Adipocyte (in vitro differentiated cells): ENCODE measurements at regions not wholly inside any gene's neighbourhood (a gene's known extent, or its start where the extent isn't known, plus 50 kb on each side); places are given as distances from the start of the nearest gene placed in this dataset.

Source experiments
- DNase-seq: peaks from one replicate; pipeline ENCODE4 v3.0.0-alpha.2; 2015; ENCODE audit warnings: low read depth
- H3K27me3 ChIP-seq: replicated peaks from 2 replicates; pipeline ENCODE4 v1.7.0; 2013; ENCODE audit warnings: mild to moderate bottlenecking, low read length, moderate library complexity; ENCODE audit not compliant: control insufficient read depth, insufficient read depth
- H3K36me3 ChIP-seq: 2 replicates; pipeline ENCODE4 v1.7.0; 2013; ENCODE audit warnings: low read length, mild to moderate bottlenecking, moderate library complexity; ENCODE audit not compliant: control insufficient read depth, insufficient read depth, severe bottlenecking
- H3K4me1 ChIP-seq: 2 replicates; pipeline ENCODE4 v1.7.0; 2013; ENCODE audit warnings: mild to moderate bottlenecking, low read length, moderate library complexity; ENCODE audit not compliant: control insufficient read depth, insufficient read depth
- H3K4me3 ChIP-seq: 2 replicates; pipeline ENCODE4 v1.7.0; 2013; ENCODE audit warnings: mild to moderate bottlenecking, low read length, moderate library complexity
- H3K9ac ChIP-seq: 2 replicates; pipeline ENCODE4 v1.7.0; 2013; ENCODE audit warnings: mild to moderate bottlenecking, low read length, moderate library complexity
- H3K9me3 ChIP-seq: 2 replicates; pipeline ENCODE4 v1.7.0; 2013; ENCODE audit warnings: mild to moderate bottlenecking, low read length, moderate library complexity; ENCODE audit not compliant: control insufficient read depth

DNA sequence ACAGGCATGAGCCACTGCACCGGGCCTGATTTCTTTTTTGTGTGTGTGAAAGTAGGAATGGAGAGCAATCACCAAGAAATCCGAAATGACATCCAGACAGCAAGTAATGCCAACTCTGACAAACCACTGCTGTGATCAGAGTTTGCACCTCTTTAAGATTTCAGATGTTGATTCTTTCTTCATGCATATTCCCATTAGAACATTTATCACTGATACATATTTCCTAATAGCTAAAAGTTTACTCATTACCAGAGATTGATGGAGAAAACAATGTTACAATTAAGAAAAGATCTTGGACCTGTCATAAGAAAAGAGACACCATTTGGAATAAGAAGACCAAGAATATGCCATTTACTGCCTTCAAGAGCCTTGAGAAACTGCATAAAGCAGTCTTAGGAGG is 217.0 kb upstream of the MGAT4C start:
- Histone ChIP-seq H3K4me3 (no peak overlapping the region), H3K27me3 (no peaks in the 10 kb centered on the region), H3K9me3 (no peaks in the 10 kb centered on the region), H3K4me1 (no peaks in the 10 kb centered on the region), H3K9ac (no peak overlapping the region), H3K36me3 (no peaks in the 10 kb centered on the region)
- no peak for DNase-seq

DNA sequence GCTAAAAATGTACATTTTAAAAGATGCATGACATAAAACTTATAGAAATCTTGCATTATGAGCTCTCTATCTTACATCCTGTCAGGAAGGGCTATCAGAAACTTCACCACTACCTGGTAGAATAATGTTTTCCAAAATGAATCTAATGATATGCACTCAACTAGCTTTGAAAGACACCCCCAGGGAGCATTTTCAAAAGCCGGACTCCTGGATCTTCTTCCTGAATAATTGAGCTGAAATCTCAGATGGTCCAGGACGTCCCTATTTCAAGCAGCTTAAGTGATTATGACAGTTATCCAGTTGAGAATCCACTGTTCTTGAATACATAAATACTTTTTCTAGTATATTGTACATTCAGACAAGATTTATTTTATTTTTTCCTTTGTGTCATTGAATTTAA is 200.6 kb upstream of the MGAT4C start:
- Histone ChIP-seq H3K4me1 (no peaks in the 10 kb centered on the region), H3K36me3 (no peaks in the 10 kb centered on the region), H3K27me3 (no peaks in the 10 kb centered on the region), H3K9ac (no peak overlapping the region), H3K9me3 (no peaks in the 10 kb centered on the region), H3K4me3 (no peak overlapping the region)
- DNase-seq, result no peak

DNA sequence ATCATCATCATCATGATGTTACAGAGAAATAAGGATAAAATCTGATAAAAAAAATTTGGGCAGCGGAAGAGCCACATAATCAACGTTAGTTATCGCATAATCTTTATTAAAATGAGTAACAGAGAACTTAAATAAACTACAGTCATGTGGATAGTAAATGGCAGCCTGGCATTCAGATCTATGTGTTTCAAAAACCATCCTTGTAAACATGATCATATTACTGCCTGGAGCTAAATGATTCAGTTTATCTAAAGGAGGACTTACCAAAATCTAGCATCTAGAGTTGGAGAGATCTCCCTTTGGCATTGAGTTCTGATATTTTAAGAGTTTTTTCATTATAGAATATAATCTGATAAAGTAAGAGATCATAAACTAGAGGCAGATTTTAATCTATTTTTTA is 200.1 kb upstream of the MGAT4C start:
- DNase-seq, result peak; percentile 26
- Histone ChIP-seq H3K9ac (no peak overlapping the region), H3K4me3 (no peak overlapping the region), H3K9me3 (no peaks in the 10 kb centered on the region), H3K36me3 (no peaks in the 10 kb centered on the region), H3K27me3 (no peaks in the 10 kb centered on the region), H3K4me1 (no peaks in the 10 kb centered on the region)

DNA sequence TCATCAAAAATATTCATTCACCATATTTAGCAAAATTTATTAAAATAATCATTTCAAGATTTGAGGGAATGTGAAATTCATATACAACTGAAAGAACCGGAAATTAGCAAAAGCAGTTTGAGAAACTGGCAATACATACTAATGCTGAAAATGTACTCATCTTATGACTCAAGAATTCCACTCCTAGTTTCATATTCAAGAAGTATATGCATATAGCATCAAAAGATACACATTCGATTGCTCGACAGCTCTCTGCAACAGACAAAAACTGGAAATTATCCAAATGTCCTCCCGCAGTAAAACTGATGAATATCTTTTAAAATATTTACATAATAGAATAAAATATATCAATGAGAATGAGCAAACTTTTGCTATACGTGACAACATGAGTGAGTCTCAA is 189.2 kb upstream of the MGAT4C start:
- Histone ChIP-seq H3K4me1 (no peaks in the 10 kb centered on the region), H3K36me3 (no peaks in the 10 kb centered on the region), H3K4me3 (no peak overlapping the region), H3K9me3 (no peaks in the 10 kb centered on the region), H3K27me3 (no peaks in the 10 kb centered on the region), H3K9ac (no peak overlapping the region)
- DNase-seq, result no peak

DNA sequence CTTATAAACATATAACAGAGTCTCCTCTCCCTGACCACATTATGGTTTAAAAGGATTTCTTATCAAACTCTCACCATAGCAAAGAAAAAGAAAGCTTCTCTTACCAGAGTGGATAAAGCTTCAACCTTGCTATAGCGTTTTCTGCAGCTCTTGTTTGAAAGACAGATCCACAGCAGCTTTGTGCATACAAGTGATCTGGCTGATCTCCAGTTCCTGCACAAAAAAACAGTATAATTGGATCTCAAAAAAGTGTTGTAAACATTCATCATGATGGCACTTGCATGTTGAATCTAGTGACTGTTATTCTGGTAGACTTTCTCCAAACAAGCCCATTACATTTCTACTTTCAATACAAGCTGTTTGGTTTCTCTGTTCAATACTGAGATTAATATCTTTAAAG is 178.9 kb upstream of the MGAT4C start:
- Histone ChIP-seq H3K4me1 (no peaks in the 10 kb centered on the region), H3K9me3 (peaks cover 7% of the 10 kb centered on the region), H3K9ac (no peak overlapping the region), H3K4me3 (no peak overlapping the region), H3K27me3 (no peaks in the 10 kb centered on the region), H3K36me3 (no peaks in the 10 kb centered on the region)
- no peak for DNase-seq

DNA sequence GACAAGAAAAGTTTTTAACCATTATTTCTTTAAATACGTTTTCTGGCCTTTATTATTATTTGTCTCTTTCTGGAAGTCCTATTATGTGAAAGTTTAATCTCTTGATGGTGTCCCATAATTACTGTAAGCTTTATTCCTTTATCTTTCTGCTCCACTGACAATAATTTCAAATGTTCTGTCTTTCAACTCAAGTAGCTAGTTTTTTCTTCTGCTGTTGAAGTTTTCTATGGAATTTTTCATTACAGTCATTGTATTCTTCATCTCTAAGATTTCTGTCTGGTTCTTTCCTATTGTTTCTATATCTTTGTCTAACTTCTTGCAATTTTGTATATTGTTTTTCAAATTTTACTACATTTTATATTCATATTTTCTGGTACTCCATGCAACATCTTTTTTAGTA is 173.6 kb upstream of the MGAT4C start:
- Histone ChIP-seq H3K36me3 (no peaks in the 10 kb centered on the region), H3K27me3 (no peaks in the 10 kb centered on the region), H3K9ac (no peak overlapping the region), H3K9me3 (peaks cover 19% of the 10 kb centered on the region), H3K4me1 (no peaks in the 10 kb centered on the region), H3K4me3 (no peak overlapping the region)
- DNase-seq, result no peak

DNA sequence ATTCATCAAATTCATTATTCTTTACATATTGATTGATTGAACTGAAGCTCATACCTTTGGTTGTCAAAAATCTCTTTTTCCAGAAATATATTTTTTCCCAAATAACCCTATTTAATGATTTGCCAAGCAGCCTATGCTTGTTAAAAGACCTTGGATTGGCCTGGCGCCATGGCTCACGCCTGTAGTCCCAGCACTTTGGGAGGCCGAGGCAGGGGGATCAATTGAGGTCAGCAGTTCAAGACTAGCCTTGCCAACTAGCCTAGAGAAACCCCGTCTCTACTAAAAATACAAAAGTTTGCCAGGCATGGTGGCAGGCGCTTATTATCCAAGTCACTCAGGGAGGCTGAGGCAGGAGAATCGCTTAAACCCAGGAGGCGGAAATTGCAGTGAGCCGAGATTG is 165.1 kb upstream of the MGAT4C start:
- DNase-seq, result no peak
- Histone ChIP-seq H3K27me3 (no peaks in the 10 kb centered on the region), H3K4me1 (no peaks in the 10 kb centered on the region), H3K36me3 (no peaks in the 10 kb centered on the region), H3K4me3 (no peak overlapping the region), H3K9me3 (no peaks in the 10 kb centered on the region), H3K9ac (no peak overlapping the region)

DNA sequence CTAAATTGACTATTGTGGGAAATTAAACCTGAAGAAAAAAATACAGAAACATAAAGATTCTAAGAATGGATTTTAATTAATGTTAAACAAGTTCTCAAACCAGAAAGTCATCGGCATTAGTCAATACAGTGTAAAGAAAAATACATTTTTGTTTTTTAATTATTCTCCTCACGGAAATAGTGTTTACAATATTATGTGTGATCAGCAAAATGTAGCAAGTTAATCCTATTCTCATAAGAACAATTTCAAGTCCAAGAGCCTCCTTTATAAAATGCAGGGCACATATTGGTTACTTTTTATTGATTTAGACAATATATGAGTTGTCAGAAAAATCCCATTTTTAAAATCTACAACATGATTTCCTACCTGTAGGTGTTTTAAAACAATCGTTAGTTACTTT is 158.0 kb upstream of the MGAT4C start:
- peaks cover 22% of the 10 kb centered on the region for H3K9me3 ChIP-seq
- no peaks in the 10 kb centered on the region for H3K36me3 ChIP-seq
- no peak for DNase-seq
- no peaks in the 10 kb centered on the region for H3K27me3 ChIP-seq
- no peak overlapping the region for H3K9ac ChIP-seq
- no peaks in the 10 kb centered on the region for H3K4me1 ChIP-seq
- H3K4me3 ChIP-seq, result no peak overlapping the region

DNA sequence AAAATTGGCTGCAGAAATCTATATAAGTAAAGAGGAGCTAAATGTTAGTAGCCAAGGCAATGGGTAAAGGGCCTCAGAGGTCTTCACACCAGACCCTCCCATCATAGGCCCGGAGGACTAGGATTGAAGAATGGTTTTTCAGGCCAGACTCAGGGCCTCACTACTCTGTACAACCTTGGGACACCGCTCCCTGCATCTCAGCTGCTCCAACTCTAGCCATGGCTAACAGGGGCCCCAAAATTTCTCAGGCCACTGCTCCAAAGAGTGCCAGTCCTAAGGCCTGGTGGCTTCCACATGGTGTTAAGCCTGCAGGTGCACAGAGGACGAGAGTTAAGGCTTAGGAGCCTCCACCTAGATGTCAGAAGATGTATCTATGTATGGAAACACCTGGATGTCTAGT is 155.5 kb upstream of the MGAT4C start:
- no peak for DNase-seq
- Histone ChIP-seq H3K27me3 (no peaks in the 10 kb centered on the region), H3K9me3 (peaks cover 24% of the 10 kb centered on the region), H3K4me3 (no peak overlapping the region), H3K9ac (no peak overlapping the region), H3K36me3 (no peaks in the 10 kb centered on the region), H3K4me1 (no peaks in the 10 kb centered on the region)

DNA sequence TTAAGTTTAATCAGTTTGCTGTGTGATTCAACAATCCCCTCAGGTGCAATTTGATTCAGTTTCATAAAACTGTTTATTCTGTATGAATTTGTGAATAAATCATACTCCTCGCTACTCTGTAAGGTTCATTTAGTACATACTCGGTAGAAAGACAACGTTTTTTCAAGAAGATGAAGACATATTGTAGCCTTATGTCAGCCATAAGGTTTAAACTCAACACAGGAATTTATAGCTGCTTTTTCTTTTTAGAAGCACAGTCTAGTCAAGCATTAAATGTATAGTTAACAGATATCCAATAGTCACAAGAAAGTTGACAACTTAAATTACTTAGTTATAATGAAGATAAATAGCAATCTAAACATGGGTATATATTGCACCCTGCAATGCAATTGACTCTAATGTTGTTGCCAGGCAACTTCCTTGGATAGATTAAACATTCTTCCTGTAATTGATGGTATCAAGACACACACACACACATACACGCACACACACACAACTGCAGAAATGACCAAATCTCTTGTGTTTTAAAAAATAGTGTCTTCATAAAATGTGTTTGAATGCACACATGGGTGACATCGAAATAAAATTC is 151.5 kb upstream of the MGAT4C start:
- Histone ChIP-seq H3K9me3 (peaks cover 23% of the 10 kb centered on the region), H3K4me3 (no peak overlapping the region), H3K27me3 (no peaks in the 10 kb centered on the region), H3K9ac (no peak overlapping the region), H3K36me3 (no peaks in the 10 kb centered on the region), H3K4me1 (no peaks in the 10 kb centered on the region)
- no peak for DNase-seq

DNA sequence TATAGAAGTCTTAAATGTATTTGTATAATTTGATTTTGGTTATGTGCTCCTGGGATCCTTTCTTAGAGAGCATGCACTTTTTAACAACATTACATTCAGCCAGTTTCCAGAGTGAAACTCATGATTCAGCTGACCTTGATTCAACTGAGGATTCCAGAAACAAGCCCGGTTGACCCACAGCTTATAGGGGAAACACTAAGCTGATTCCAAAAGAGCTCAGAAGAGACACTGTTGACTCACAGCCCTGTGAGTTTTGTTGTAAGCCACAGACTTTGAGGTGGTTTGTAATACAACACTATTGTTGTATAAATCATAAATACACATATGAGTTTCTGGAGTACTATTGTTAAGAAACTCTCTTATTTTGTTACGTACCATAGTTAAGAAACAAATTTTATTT is 133.8 kb upstream of the MGAT4C start:
- Histone ChIP-seq H3K9ac (no peak overlapping the region), H3K36me3 (no peaks in the 10 kb centered on the region), H3K27me3 (no peaks in the 10 kb centered on the region), H3K9me3 (no peaks in the 10 kb centered on the region), H3K4me1 (no peaks in the 10 kb centered on the region), H3K4me3 (no peak overlapping the region)
- peak; percentile 63 for DNase-seq

DNA sequence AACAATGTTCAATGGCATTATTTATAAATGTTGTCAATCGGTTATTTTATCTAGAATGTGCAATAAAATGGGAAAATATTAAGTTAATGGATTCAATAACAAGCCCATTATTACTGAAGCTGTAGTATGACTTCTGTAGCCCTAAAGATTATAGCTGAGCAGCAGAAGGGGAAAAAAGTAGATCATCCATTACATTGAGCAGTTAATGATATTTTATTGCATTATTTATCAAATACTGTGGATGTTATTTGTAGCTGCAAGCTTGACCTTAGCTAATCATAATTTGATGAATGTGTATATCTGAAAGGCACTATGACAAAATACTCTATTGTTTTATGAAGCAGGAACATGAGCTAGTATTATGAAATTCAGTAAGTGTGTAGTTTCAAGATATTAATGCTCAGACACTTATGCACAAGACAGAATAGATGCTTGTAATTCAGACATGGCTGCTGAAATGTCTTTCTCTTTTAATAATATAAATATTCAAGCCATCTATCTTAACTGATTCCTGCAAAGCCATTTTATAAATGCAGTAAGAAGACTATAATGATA is 131.5 kb upstream of the MGAT4C start:
- H3K9me3 ChIP-seq, result no peaks in the 10 kb centered on the region
- no peaks in the 10 kb centered on the region for H3K4me1 ChIP-seq
- H3K27me3 ChIP-seq, result no peaks in the 10 kb centered on the region
- no peak overlapping the region for H3K9ac ChIP-seq
- H3K36me3 ChIP-seq, result no peaks in the 10 kb centered on the region
- DNase-seq, result no peak
- H3K4me3 ChIP-seq, result no peak overlapping the region
